CD4-positive, alpha-beta T cell treated with Interleukin-10 for 1 hour (primary cell): ENCODE measurements at regions not wholly inside any gene's neighbourhood (a gene's known extent, or its start where the extent isn't known, plus 50 kb on each side); places are given as distances from the start of the nearest gene placed in this dataset.
"Not testable (repeated sequence)": the region's sequence is repeated elsewhere in the genome, so short reads cannot be mapped to it uniquely, and the experiment has no call there.

Experiments used
- DNase-seq: peaks from one replicate; pipeline ENCODE4 v3.0.0-alpha.2; 2020

GRCh38 chr3:5563537-5564277 is 376.2 kb downstream of the EDEM1 start:
- DNase-seq, result no peak

GRCh38 chr3:5564278-5564666 is 376.8 kb downstream of the EDEM1 start:
- no peak for DNase-seq

GRCh38 chr3:5565026-5565425 is 377.5 kb downstream of the EDEM1 start:
- no peak for DNase-seq

GRCh38 chr3:5567113-5567512 is 379.6 kb downstream of the EDEM1 start:
- no peak for DNase-seq

GRCh38 chr3:5568451-5568850 is 380.9 kb downstream of the EDEM1 start:
- DNase-seq, result no peak

- no peak for DNase-seq
These were observed 381.6 kb downstream of the EDEM1 start for GRCh38 chr3:5569152-5569551.

- no peak for DNase-seq
These were observed 384.7 kb downstream of the EDEM1 start for GRCh38 chr3:5572168-5572567.

GRCh38 chr3:5576277-5577011 is 388.9 kb downstream of the EDEM1 start:
- no peak for DNase-seq

GRCh38 chr3:5579139-5579602 is 391.7 kb downstream of the EDEM1 start:
- DNase-seq, result no peak

- no peak for DNase-seq
These were observed 392.4 kb downstream of the EDEM1 start for GRCh38 chr3:5579946-5580345.

GRCh38 chr3:5580826-5581225 is 393.3 kb downstream of the EDEM1 start:
- DNase-seq, result no peak

- DNase-seq, result no peak
These were observed 394.2 kb downstream of the EDEM1 start for GRCh38 chr3:5581743-5582142.

GRCh38 chr3:5583920-5584319 is 396.4 kb downstream of the EDEM1 start:
- no peak for DNase-seq

- DNase-seq, result no peak
These were observed 397.6 kb downstream of the EDEM1 start for GRCh38 chr3:5585085-5585484.

- no peak for DNase-seq
These were observed 419.5 kb downstream of the EDEM1 start for GRCh38 chr3:5606884-5607472.

- no peak for DNase-seq
These were observed 420.1 kb downstream of the EDEM1 start for GRCh38 chr3:5607581-5607980.

- DNase-seq, result not testable (repeated sequence)
These were observed 421.5 kb downstream of the EDEM1 start for GRCh38 chr3:5608971-5609370.

GRCh38 chr3:5613599-5613998 is 426.1 kb downstream of the EDEM1 start:
- DNase-seq, result no peak

GRCh38 chr3:5616873-5617272 is 429.4 kb downstream of the EDEM1 start:
- DNase-seq, result no peak

- no peak for DNase-seq
These were observed 430.7 kb downstream of the EDEM1 start for GRCh38 chr3:5618170-5618569.

GRCh38 chr3:5630406-5630805 is 442.9 kb downstream of the EDEM1 start:
- no peak for DNase-seq

GRCh38 chr3:5633960-5634359 is 446.5 kb downstream of the EDEM1 start:
- no peak for DNase-seq

GRCh38 chr3:5634411-5634810 is 446.9 kb downstream of the EDEM1 start:
- DNase-seq, result no peak

- no peak for DNase-seq
These were observed 448.2 kb downstream of the EDEM1 start for GRCh38 chr3:5635746-5636145.
